EL (cell line): ENCODE measurements at regions not wholly inside any gene's neighbourhood (a gene's known extent, or its start where the extent isn't known, plus 50 kb on each side); places are given as distances from the start of the nearest gene placed in this dataset.

Source experiments
- DNase-seq: peaks from one replicate; pipeline ENCODE4 v3.0.0-alpha.2; 2016

DNA sequence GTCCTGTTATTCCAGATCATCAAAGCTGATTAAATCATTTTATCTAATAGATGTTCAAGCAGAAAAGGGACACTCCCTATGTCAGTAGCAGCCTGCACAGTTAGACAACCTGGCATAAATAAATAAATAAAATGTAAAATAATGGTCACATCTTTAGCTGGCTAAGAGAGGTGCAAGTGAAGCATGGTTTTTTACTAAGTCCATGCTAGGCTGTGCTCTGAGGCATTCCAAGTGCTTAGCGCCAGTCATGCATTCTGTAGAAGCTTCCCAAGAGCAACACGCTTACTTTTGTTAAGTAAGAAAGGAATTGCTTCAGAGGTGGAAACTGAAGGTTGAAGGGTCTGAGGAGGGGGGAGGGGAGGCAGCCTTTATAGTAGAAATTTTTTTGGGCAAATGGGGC, 351.2 kb downstream of the CDH2 start:
- no peak for DNase-seq

DNA sequence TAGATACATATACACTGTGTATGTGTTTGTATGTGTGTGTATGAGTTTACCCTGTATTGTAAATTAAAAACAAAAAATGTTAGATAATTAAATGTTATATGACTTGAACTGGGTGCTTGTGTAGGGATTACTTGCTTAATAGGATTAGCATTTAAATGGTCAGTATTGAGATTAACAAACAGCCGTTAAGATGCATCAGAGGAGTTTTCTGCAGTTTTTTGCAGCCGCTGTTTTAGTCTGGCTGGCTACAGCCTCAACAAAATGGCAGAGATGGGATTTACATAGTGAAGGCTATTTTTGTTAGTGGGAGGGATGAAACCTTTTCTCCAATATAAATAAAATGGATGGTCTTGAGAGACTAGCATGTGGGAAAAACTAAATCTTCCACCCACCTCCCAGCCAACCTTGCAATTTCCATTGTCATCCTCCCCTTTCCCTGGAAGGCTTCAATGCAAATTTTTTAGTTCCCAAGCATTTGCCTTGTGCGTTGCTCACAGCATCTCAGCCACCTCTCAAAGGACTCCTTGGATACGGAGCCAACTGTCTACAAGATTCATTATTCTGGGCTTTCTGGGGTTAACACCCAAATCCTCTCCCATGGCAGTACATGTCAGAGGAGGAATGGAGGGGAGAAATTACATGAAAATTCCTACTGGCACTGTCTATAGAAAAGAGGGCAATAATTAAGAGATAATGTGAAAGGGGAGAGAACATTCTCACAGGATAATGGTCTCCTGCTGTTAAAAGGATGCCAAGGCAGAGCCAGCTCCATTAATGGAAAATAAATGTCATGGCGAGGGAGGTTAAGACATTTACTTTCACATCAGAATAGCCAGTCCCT, 351.9 kb downstream of the CDH2 start:
- DNase-seq, result no peak

DNA sequence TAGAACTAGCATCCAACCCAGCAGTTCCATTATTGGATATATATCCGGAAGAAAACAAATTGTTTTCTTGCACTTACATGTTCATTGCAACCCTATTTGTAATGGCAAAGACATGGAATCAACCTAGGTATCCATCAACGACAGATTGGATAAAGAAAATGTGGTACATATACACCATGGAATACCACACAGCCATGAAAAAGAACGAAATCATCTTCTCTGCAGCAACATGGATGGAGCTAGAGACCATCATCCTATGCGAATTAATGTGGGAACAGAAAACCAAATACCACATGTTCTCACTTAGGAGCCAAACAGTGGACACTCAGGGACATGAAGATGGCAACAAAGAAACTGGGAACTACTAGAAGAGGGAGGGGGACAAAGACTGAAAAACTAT, 352.7 kb downstream of the CDH2 start:
- no peak for DNase-seq

DNA sequence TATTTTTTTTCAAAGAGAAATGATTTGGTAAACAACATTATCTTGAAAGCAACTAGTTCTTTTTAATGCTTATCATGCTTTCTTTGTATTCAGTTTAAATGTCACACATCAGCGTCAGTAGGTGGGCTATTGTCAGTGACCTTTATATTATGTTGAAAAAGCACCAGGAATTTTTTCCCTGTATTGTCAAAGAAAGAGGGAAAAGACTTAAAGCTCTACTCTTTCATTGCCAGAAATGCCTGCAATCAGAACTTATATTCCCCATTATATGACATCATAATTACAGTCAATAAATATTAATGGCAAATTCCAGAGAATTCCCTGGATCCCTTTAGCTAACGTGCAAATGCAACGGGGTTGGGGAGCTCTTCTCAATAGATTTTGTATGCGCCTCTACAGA, 353.9 kb downstream of the CDH2 start:
- DNase-seq, result no peak

DNA sequence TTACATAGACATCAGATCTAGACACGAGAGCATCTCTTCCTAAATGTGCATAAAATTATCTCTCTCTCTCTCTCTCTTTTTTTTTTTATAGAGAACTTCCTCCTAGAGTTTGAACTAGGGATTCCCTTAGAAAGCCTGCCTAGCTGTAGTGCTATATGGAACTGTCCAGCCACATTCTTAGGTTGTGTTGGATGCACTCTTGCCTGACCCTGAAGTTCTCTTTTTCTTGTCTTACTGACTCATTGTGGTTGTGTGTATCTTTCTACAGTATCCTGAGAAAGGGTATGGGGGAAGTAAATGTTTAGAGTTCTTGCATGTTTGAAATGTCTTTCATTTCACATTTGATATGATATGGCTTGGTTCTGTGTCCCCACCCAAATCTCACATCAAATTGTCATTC, 368.2 kb downstream of the CDH2 start:
- DNase-seq, result peak; percentile 36

DNA sequence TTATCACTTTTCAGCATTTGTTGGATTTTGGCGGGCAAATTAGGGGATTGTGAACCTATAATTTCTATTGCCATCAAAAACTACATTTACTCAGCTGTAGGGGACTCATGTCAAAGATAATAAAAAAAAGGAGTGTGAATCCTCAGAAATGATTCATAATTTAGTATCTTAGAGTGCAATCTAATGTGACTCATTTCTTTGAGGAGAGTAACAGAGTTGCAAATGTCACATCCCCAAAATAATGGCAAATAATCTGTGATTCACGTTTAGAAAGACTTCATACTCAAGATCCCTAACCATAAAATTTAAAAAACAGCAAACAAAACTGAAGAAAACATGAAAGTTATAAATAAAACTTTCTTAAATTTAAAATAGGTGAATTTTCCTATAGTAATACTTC, 373.0 kb downstream of the CDH2 start:
- DNase-seq, result peak; percentile 56

DNA sequence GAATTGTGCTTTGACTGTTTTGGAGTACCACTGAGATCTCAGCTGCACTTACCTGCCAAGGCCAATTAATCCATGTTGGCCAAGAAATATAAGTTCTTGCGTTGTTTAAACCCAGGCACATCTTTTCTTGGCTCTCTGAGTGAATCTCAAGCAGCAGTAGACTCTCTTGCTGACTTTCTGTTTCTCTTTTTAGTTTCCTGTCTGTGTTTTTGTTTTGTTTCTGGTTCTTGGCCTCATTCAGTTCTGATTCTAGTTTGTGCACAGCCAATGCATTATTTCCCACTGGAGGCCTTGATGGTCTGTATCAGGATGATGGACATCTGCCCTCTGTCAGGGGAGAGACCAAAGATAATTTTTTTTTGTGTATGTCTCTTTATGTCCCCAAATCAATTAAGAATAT, 379.4 kb downstream of the CDH2 start:
- DNase-seq, result no peak

DNA sequence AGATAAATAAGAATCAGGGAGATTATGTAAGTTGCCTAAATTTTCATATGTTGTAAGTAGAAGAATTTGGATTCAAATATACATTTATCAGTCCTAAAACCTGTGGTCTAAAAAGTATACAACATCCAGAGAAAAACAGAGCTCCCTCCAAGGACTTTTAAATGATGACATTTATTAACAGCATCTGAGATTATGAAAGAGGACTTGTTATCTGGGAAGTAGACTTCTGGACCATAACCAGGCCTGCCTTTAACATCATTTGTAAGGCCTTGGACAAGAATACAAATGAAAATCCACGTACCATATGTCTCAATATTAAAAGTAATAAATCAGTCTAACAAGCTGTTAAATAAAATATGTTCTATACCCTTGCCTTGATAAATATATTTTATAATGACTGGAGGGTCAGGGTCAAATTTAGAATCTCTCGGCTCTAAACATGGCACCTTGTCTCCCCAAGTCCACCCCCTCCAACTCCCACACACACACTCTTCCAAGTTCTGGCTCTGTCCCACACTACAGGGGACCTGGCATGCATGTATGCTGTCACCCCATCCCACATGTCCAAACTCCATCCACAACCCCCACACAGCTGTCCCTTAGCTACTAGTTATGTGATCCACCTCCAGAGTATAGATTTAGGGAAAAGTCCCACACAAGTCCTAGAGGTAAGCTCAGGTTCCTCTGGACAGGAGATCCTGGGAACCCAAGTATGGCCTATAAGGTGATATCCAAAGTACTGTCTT, 382.6 kb downstream of the CDH2 start:
- DNase-seq, result no peak

DNA sequence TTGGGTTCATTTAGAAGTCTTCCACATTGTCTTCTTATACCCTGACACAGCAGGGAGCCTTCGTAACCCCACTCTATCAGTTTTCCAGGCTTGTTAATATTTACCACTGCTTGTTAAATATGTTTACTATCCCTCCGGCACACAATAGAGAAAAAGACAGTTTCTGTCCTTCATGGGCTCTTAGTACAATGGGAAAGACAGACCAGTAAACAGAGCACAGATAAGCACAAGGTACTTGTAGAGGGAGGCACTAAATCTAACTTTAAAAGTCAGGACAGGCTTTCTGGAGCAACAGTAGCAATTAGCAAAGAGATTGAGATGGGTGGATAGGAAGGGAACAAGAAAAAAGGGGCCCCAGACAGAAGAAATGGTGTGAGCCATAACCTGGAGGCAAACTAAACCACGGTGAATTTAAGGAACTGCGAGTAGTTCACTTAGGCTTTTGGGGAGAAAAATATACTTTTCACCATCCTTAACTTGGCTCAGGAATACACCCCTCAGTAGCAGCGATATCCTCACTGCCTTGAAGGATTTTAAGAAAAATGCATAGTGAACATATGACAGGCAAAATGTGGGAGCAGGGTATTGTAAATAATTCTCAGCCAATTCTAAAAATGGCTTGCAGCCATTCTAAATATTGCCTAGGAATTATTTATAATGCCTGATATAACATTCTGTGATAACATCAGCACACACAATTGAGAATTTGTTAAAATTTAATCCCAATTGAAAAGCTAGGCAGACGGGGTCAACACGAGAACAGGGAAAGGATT, 383.7 kb downstream of the CDH2 start:
- no peak for DNase-seq

DNA sequence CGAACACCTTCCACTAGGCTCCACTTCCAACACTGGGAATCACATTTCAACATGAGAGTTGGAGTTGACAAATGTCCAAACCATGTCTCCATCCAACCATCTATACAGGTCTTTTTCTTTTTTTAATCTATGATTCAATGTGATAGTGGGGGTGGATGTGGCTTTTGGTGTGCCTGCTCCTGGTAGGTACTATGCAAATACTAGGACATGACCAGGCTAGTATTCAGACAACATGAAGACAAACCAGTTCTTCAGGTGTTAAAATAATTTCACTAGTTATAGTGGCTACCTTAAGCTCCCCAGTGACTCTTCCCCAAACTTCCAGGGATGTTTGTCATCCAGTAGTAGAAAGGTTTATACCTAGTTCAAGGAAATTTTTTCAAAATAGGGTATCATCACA, 387.5 kb downstream of the CDH2 start:
- DNase-seq, result no peak

DNA sequence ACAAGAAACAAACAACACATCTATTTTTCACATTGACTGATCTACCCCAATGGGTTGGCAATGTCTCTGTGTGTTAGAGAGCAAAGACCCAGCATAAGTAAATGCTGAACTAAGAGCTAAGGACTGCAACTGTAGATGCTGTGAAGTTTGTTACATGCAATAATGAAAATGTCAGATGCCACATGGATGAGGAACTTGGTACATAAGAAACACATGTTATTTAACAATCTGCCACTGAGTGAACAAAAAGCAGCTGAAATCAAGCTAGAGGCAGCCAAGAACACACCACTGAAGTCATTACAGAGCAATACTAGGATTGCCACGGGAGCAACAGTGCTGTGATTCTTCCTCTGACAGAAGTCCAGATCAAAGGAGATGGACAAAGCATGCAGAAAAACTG, 389.4 kb downstream of the CDH2 start:
- DNase-seq, result no peak

DNA sequence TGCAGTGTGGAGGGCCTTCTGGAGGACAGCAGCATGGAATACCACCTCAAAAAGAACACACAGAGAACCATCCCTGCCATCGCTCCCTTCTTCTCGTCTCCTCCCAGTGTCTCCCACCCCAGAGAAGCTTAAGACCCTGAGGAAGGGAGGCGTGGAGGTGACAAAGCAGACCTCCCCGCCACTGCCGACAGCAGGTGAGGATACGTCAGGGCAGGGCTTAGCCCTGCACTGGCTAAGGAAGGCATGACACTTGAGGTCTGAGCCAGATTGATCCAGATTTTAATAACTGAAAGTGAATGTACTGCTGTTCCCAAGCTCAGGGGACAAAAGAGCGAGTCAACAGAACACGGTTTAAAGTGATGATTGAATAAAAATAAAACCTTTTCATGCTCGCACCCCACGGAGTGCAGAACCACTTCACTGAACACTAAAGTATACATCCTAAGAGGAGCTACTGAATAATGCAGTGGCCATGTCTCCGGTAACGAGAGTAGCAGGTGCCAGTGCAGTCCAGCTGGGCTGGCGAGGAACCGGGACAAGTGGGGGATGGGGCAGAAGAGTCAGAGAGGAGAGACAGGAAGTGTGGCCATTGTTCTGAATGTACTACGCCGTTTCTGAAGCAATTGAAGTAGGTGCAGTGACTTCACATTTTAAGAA, 391.0 kb downstream of the CDH2 start:
- DNase-seq, result no peak

DNA sequence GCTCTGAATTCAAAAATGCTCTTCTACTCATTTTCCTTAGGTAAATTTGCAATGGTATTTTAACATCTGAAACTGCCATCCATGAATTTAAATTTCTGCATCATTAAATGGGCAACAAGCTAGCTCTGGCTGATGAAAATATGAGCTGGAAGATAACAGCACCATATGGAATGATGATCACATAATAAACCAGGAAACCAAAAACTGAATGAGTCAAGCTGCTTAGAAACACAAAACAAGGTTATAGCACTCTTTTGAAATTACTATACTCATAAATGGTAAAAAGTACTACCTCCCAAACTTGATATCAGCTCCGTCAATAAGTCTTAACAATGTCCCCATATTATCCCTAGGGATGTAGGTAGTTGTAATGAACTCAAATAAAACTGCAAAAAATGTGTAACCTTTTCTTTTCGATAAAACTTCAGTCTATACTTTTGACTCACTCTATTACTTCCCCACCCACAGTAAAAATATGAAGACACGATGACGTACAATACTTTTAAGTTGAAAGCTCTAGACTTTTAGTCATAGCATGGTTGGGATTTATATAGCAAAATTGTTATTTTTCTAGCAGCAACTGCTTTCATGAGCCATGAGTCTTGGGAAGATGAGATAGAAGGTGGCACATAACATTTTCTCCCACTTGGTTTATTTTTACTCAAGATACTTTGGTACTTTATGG, 396.7 kb downstream of the CDH2 start:
- DNase-seq, result peak; percentile 34

DNA sequence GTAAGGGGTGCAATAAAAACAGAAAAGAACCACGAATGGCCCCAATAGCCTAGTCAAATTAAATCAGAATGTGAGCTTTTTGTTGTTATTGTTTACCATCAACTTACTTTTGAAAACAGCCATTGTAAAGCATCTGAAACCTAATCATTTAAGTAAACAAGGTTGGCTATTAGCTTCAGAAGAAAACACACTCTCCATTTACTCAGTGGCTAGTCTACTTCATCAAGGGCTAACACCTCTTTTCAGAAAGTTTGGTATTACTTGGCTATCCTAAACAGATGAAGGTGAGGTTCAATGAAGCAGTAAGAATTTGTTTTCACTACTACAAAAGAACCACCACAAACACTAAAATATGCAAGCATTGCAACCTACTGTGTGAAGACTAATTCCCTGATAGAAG, 398.0 kb downstream of the CDH2 start:
- DNase-seq, result no peak

DNA sequence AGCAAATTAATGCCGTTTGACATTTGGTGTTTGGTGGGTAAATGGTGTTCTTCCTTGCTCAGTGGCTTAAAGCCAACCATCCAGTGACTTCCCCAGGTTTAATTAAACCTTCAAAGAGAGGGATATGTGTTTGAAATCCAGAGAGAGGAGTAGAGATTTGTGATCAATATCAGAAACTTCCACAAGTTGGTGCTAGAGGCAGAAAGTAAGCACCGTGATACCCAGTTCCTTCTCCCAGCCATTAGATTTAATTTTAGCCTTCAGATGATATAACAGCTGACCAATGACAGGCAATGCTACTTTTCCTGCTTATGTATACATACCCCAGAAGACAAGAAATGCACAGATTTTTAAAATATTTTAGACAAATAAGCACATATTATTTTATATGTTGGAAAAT, 398.5 kb downstream of the CDH2 start:
- DNase-seq, result peak; percentile 25

DNA sequence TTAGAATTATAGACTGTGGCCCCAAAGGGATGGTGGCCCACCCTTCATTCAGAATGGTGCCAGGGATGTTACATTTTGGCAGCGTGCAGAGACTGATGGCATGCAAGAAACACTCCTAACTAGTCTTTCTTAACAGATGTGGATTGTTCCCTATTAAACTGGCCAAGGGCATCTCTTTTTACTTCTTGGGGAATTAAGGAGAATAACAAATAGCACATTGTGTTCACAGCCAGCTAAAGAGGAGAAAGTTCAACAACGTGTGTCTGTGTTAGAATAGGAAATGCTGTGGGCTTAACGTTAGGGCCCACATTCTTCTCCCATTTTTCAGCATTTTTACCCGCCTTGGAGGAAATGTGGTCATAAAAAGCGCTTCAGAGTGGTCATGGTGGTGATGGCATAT, 404.8 kb downstream of the CDH2 start:
- peak; percentile 11 for DNase-seq

DNA sequence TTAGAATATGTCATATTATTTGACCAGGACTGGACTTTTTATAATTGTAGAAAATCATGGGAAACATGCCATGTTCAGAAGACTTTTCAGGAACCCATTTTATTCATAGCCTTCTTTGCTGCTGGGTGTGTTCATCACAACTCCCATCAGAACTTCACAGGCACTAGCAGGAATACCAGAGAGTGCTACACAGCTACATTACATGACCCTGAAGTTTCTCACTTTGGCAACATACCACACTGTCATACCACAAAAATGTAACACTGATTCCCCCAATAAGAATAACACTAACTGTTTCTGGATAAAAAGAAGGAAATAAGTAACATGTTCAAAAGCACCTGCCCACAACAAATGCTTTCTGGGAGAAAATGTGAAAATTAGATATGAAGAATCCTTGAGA, 405.4 kb downstream of the CDH2 start:
- DNase-seq, result peak; percentile 60

DNA sequence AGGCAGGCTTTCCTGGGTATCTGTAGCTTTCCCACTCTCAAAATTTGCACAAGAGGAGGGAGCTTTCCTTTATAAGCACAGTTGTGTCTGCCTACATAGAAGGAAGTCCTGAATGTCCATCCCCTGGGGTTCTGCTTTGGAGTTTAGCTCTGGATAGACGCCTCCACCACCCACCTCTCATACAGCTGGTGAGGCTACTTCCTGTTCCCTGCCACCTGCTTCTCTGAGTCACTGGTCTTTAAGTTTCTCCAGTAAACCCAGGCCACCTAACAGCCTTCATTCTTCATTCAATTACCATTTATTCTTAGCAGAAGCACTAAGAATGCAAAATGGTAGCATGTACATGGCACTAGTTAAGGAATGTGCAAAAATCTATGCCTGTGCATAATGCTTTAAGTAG, 407.8 kb downstream of the CDH2 start:
- no peak for DNase-seq

DNA sequence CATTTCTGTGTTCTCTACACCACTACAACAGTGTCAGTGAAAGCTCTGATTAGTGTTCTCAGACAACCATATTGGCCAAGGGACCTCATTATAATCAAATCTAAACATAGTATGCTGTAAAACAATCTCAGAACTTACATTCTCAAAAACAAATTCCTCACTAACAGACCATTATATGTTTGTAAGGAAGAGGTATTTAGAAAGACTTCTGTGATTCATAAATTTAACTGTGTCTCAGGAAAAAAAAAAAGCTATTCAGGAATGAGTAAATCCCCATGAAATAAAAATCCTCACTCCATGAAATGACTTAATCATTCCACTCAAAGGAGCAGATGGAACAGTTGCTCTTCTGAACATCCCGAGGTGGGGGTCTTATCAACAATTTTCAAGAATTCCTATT, 413.0 kb downstream of the CDH2 start:
- peak; percentile 25 for DNase-seq

DNA sequence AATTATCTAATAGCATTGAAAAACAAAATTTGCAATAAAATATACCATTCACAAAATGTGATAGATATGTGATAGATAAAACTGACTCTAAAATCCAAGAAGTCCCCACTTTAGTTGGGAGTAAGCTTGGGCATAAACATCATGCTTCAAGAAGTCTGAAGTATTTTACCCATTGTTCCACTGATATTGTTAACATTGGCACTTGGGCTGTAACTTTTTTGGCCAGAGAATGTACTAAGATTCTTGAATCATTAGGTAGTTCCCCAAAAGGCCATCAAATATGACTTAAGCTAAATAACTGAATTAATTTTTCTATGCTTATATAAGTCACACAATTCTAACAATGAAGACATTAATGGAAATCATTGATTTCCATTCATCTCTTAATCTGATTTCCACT, 413.6 kb downstream of the CDH2 start:
- DNase-seq, result no peak

DNA sequence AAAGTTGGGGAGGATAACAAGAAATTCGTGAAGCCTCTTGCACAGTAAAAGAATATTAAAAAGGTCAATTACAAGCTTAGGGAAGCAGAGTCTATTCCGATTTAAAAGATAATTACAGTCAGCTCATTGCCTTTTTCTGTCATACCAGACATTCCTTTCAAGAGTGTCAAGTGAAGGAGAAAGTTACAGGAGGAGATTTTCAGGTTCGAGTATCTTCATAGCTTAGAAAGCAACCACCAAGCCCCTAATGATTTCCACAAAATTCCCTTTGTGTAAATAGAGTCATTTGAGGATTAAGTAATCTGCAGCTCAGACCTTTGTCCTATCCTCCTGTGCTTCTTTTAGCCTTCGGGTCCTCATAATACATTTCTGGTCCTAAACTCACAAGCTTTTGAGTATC, 414.9 kb downstream of the CDH2 start:
- DNase-seq, result peak; percentile 32

DNA sequence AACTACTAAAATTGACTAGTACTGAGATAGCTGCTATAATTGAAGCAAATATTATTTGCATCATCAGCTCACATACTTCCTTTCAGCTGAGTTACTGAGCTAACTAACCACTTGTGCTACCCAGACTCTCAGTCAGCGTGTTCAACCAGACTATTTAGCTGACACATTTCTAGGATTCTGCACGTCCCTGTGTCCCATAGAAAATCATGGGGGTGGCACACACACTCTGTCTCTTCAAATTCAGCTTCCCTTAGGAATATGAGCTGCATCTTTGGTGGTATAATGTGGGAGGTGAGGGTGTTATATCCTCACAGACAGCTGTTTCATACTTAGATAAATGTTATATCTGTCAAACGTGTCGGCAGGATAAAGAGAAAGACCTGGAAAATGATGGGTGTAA, 424.0 kb downstream of the CDH2 start:
- DNase-seq, result no peak

DNA sequence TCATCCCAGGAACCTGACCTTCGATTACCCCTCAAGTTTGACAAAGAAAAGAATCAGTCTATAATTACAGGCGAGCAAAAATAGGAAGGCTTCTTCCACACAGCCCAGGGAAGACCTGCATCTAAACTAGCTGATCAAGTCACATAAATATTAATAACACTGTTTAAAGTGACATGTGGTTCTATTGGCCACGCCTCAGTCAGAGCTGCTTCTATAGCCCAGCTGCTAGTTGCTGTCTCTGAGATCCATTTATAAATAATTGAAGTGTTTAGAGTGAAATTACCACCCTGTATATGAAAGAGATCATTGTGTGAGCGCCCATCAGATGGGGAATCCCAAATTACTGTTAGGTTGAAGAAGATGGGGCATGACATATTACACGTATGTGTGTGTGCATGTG, 426.0 kb downstream of the CDH2 start:
- DNase-seq, result no peak
